A549 (cell line): ENCODE measurements at regions not wholly inside any gene's neighbourhood (a gene's known extent, or its start where the extent isn't known, plus 50 kb on each side); places are given as distances from the start of the nearest gene placed in this dataset.

ENCODE experiments used
- CTCF ChIP-seq: fragments of >200 bp; sonication (Bioruptor Twin); formaldehyde crosslinking; IDR thresholded peaks from 3 replicates; pipeline ENCODE4 v1.5.1; 2016
- EHF ChIP-seq: fragments of 250-450 bp; sonication (Bioruptor Pico); IDR thresholded peaks from 2 replicates; pipeline ENCODE4 v1.5.0; 2020; ENCODE audit warnings: mild to moderate bottlenecking
- MAFK ChIP-seq: fragments of 450-650 bp; IDR thresholded peaks from 2 replicates; pipeline ENCODE4 v1.6.1; 2014; ENCODE audit not compliant: partially characterized antibody
- MAZ ChIP-seq: fragments of 150-350 bp; IDR thresholded peaks from 2 replicates; pipeline ENCODE4 v1.6.1; 2014; ENCODE audit warnings: antibody characterized with exemption, low read depth, low read length, borderline replicate concordance
- POLR2A ChIP-seq: IDR thresholded peaks from 2 replicates; pipeline ENCODE4 v1.6.1; 2012; ENCODE audit warnings: mild to moderate bottlenecking, low read length
- POLR2AphosphoS2 ChIP-seq: conservative IDR thresholded peaks from 2 replicates; pipeline ENCODE4 v1.6.1; 2012; ENCODE audit warnings: low read length, improper control_type of control experiment, inconsistent platforms

GRCh38 chr15:100729461-100729860, 127.1 kb downstream of the ASB7 start:
- TF ChIP-seq MAZ (no peak), POLR2AphosphoS2 (no peak), CTCF (no peak), EHF (CRISPR knock-in tag) (no peak), POLR2A (no peak), MAFK (no peak)
